Medulla oblongata (tissue), 1 donor: ENCODE measurements at regions not wholly inside any gene's neighbourhood (a gene's known extent, or its start where the extent isn't known, plus 50 kb on each side); places are given as distances from the start of the nearest gene placed in this dataset.
A peak's percentile ranks its signal among the peaks of the same experiment; 100 is the strongest.
"Not testable (repeated sequence)": the region's sequence is repeated elsewhere in the genome, so short reads cannot be mapped to it uniquely, and the experiment has no call there.

ENCODE experiments used
- DNase-seq: peaks from one replicate; pipeline ENCODE4 v3.0.0-alpha.2; 2015; ENCODE audit errors: extremely low spot score

- peak; percentile 32 for DNase-seq
Measured at GRCh38 chr7:49597805-49598204, 175.6 kb upstream of the VWC2 start.

GRCh38 chr7:49611951-49612350, 161.5 kb upstream of the VWC2 start:
- DNase-seq, result no peak

- DNase-seq, result no peak
Measured at GRCh38 chr7:49613759-49614158, 159.7 kb upstream of the VWC2 start.

GRCh38 chr7:49614974-49615373, 158.5 kb upstream of the VWC2 start:
- not testable (repeated sequence) for DNase-seq

- DNase-seq, result no peak
Measured at GRCh38 chr7:49618028-49618427, 155.4 kb upstream of the VWC2 start.

GRCh38 chr7:49623943-49624342, 149.5 kb upstream of the VWC2 start:
- DNase-seq, result no peak

GRCh38 chr7:49624611-49625010, 148.8 kb upstream of the VWC2 start:
- no peak for DNase-seq

GRCh38 chr7:49630513-49630912, 142.9 kb upstream of the VWC2 start:
- DNase-seq, result no peak

GRCh38 chr7:49631071-49631815, 142.2 kb upstream of the VWC2 start:
- peak; percentile 55 for DNase-seq

GRCh38 chr7:49631960-49632359, 141.5 kb upstream of the VWC2 start:
- DNase-seq, result no peak

GRCh38 chr7:49635800-49636199, 137.6 kb upstream of the VWC2 start:
- no peak for DNase-seq

GRCh38 chr7:49636400-49636799, 137.0 kb upstream of the VWC2 start:
- no peak for DNase-seq

GRCh38 chr7:49638166-49638565, 135.3 kb upstream of the VWC2 start:
- DNase-seq, result no peak

- DNase-seq, result no peak
Measured at GRCh38 chr7:49639068-49639593, 134.3 kb upstream of the VWC2 start.

GRCh38 chr7:49639808-49640207, 133.6 kb upstream of the VWC2 start:
- no peak for DNase-seq

GRCh38 chr7:49643321-49643720, 130.1 kb upstream of the VWC2 start:
- DNase-seq, result peak; percentile 64

- DNase-seq, result no peak
Measured at GRCh38 chr7:49643736-49644135, 129.7 kb upstream of the VWC2 start.

- no peak for DNase-seq
Measured at GRCh38 chr7:49644396-49645166, 128.9 kb upstream of the VWC2 start.

- no peak for DNase-seq
Measured at GRCh38 chr7:49645296-49645695, 128.1 kb upstream of the VWC2 start.

- no peak for DNase-seq
Measured at GRCh38 chr7:49660170-49660783, 113.2 kb upstream of the VWC2 start.

- DNase-seq, result no peak
Measured at GRCh38 chr7:49660976-49661375, 112.5 kb upstream of the VWC2 start.

GRCh38 chr7:49665963-49666362, 107.5 kb upstream of the VWC2 start:
- DNase-seq, result not testable (repeated sequence)

- DNase-seq, result no peak
Measured at GRCh38 chr7:49666764-49667163, 106.7 kb upstream of the VWC2 start.
